Lower leg skin (tissue), 4 donors: ENCODE measurements at regions not wholly inside any gene's neighbourhood (a gene's known extent, or its start where the extent isn't known, plus 50 kb on each side); places are given as distances from the start of the nearest gene placed in this dataset.
"Not testable (repeated sequence)": the region's sequence is repeated elsewhere in the genome, so short reads cannot be mapped to it uniquely, and the experiment has no call there.

Experiments
- DNase-seq, 2 donors: peaks; one replicate each; pipeline ENCODE4 v3.0.0-alpha.2; 2019; ENCODE audit warnings: low spot score in 2 of 2
- H3K4me3 ChIP-seq: fragments of 200-600 bp; sonication (generic); 2 replicates; pipeline ENCODE4 v1.5.1; 2017; ENCODE audit warnings: mild to moderate bottlenecking, low read depth; ENCODE audit not compliant: poor library complexity, severe bottlenecking
- POLR2A ChIP-seq, 2 donors: fragments of 450-650 bp; IDR thresholded peaks; one replicate each; pipeline ENCODE4 v1.6.1; 2016 to 2017; ENCODE audit warnings: antibody characterized with exemption in 2 of 2, mild to moderate bottlenecking in 1 of 2, moderate library complexity in 1 of 2
- WGBS, 2 donors: methylation state at CpG; one replicate each; pipeline ENCODE4 v1.1.5; 2018; 5-methylcytosine and 5-hydroxymethylcytosine counted together
- intact Hi-C: fragments of 100-400 bp; cut with DNase I; formaldehyde crosslinking; loops from one replicate; pipeline ENCODE4 v1.15.0; 2023; ENCODE audit warnings: low total_unique reads
- TF ChIP-seq, protein P1 (sequence below), 3 donors: fragments of 450-650 bp; IDR thresholded peaks; one replicate each; pipeline ENCODE4 v1.5.1; 2016; ENCODE audit warnings: antibody characterized with exemption in 3 of 3, mild to moderate bottlenecking in 3 of 3, moderate library complexity in 2 of 3

DNA sequence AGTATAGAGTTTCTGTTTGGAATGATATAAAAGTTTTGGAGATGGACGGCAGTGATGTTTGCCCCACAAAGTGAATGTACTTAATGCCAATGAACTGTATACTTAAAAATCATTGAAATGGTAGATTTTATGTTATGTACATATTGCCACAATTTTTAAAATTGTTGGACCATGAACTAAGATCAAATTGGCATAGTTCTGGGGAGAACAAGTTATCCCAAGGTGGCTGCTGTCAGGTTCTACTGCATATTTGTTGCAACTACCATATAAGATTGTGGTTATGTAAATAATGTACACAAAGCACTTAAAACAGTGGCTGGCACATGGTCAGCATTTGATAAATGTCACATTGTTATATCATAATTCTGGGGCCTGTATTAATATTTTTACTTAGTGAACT is 466.4 kb downstream of the SIPA1L2 start:
- 90 to 94% methylated on average over 1 of the region's 1 CpG for WGBS, 2 donors
- DNase-seq = no peak
- intact Hi-C loops = no loop called here
- no peak overlapping the region for H3K4me3 ChIP-seq
- TF ChIP-seq POLR2A (IDR thresholded peaks at IDR 0.05) = no peak
- TF ChIP-seq, protein P1, sequence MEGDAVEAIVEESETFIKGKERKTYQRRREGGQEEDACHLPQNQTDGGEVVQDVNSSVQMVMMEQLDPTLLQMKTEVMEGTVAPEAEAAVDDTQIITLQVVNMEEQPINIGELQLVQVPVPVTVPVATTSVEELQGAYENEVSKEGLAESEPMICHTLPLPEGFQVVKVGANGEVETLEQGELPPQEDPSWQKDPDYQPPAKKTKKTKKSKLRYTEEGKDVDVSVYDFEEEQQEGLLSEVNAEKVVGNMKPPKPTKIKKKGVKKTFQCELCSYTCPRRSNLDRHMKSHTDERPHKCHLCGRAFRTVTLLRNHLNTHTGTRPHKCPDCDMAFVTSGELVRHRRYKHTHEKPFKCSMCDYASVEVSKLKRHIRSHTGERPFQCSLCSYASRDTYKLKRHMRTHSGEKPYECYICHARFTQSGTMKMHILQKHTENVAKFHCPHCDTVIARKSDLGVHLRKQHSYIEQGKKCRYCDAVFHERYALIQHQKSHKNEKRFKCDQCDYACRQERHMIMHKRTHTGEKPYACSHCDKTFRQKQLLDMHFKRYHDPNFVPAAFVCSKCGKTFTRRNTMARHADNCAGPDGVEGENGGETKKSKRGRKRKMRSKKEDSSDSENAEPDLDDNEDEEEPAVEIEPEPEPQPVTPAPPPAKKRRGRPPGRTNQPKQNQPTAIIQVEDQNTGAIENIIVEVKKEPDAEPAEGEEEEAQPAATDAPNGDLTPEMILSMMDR (IDR thresholded peaks at IDR 0.05) = no peak

DNA sequence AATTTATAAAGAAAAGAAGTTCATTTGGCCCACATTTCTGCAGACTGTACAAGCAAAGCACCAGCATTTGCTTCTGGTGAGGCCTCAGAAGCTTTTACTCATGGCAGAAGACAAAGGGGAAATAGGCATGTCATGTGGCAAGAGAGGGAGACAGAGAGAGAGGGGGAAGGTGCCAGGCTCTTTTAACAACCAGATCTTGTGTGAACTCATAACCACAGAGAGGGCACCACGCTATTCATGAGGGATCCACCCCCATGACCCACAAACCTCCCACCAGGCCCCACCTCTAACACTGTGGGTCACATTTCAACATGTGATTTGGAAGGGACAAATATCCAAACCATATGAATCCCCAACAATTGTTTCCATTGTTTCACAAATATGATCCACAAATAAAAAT is 467.9 kb downstream of the SIPA1L2 start:
- WGBS, 2 donors = 79 to 83% methylated on average over 1 of the region's 1 CpG
- no peak for DNase-seq
- H3K4me3 ChIP-seq = no peak overlapping the region
- intact Hi-C loops = no loop called here
- TF ChIP-seq POLR2A (IDR thresholded peaks at IDR 0.05) = no peak
- TF ChIP-seq, protein P1 (IDR thresholded peaks at IDR 0.05) = no peak

DNA sequence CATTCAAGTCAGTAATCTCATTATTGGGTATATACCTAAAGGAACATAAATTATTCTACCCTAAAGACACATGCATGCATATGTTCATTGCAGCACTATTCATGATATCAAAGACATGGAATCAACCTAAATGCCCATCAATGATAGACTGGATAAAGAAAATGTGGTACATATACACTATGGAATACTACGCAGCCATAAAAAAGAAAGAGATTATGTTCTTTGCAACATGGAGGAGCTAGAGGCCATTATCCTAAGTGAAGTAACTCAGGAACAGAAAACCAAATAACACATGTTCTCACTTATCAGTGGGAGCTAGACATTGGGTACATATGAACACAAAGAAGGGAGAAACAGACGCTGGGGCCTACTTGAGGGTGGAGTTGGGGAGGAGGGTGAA is 471.4 kb downstream of the SIPA1L2 start:
- H3K4me3 ChIP-seq, intact Hi-C loops, DNase-seq: not testable (repeated sequence)
- 94 to 95% methylated on average over 2 of the region's 2 CpGs for WGBS, 2 donors

DNA sequence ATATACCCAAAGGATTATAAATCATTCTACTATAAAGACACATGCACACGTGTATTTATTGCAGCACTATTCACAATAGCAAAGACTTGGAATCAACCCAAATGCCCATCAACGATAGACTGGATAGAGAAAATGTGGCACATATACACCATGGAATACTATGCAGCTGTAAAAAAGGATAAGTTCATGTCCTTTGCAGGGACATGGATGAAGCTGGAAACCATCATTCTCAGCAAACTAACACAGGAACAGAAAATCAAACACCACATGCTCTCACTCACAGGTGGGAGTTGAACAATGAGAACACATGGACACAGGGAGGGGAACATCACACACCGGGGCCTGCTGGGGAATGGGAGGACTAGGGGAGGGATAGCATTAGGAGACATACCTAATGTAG is 473.9 kb downstream of the SIPA1L2 start:
- H3K4me3 ChIP-seq, DNase-seq, intact Hi-C loops: not testable (repeated sequence)
- WGBS, 2 donors = 88 to 90% methylated on average over 3 of the region's 3 CpGs

DNA sequence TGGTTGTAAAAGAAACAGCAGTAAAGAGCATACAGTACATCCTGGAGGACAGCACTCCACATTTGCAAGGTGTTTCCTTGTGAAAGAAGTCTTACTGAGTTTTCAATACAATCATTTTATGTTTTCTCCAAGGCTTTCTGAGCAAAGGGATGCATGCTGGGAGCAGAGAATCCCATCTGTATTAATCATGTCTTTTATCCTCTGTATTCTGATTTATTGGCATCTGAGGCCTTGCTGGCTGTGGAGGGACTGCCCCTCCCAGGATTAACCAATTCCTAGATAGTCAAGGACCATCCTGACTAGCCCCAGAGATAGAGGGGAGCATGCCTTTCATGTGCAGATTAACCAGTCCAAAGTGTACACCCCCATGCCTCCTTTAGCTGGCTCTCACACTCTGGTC is 476.3 kb downstream of the SIPA1L2 start:
- DNase-seq = no peak
- H3K4me3 ChIP-seq = no peak overlapping the region
- no peak for TF ChIP-seq POLR2A (IDR thresholded peaks at IDR 0.05)
- TF ChIP-seq, protein P1 (IDR thresholded peaks at IDR 0.05) = no peak
- intact Hi-C loops = no loop called here

DNA sequence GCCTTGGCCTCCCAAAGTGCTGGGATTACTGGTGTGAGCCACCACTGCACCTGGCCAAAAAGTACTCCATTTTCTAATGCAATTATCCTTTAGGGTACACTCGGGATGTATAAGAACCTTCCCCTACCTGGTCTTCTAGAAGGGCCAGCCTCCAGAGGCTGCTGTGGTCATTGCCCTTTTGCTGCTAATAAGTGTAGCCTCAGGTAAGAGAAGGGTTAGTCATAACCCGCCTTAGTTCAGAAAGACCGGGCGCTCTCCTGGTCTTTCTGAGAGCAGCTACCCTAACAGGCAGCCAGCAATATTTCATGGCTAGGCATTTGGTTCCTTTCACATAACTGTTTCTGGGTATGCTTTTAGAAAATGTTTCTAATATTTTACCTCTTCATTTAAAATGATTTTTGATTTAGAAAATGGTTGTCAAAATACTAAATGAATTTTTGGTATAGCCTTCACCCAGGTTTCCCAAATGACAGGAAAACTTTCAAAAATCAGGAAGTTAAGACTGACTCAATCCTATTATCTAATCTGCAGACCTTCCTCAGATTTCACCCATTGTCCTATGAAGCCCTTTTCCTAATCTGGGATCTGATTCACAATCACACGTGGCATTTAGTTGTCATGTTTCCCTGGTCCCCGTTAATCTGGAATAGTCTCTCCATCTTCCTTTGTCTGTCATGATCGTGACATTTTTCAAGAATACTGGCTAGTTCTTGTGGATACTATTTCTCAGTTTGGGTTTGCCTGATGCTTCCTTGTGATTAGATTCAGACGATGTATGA is 479.0 kb downstream of the SIPA1L2 start:
- WGBS, 2 donors = 80 to 83% methylated on average over 8 of the region's 8 CpGs
- no peak for TF ChIP-seq POLR2A (IDR thresholded peaks at IDR 0.05)
- TF ChIP-seq, protein P1 (IDR thresholded peaks at IDR 0.05) = no peak
- intact Hi-C loops = no loop called here
- no peak overlapping the region for H3K4me3 ChIP-seq
- DNase-seq = no peak
